IMR-90 (cell line): ENCODE measurements at regions not wholly inside any gene's neighbourhood (a gene's known extent, or its start where the extent isn't known, plus 50 kb on each side); places are given as distances from the start of the nearest gene placed in this dataset.

ENCODE experiments used
- ATAC-seq: fragments of 200-7000 bp; cut with Tn5 transposase; 2 replicates; pipeline ENCODE4 v1.9.1; 2020; ENCODE audit warnings: low read depth, mild to moderate bottlenecking, moderate library complexity
- BruUV-seq: library from RNA; stranded (reverse); fragments of 400-500 nt; replicated peaks from 2 replicates; lab custom pipeline; 2021; lab: Mats Ljungman, UMichigan
- CTCF ChIA-PET: fragments of 300-600 bp; formaldehyde crosslinking; extraction: SDS; loops from one replicate; lab custom pipeline; 2021; ENCODE audit warnings: antibody characterized with exemption; lab: Yijun Ruan, JAX
- POLR2A ChIA-PET: fragments of 300-600 bp; sonication (Branson Sonifier 250); formaldehyde crosslinking; loops from one replicate; lab custom pipeline; 2022; ENCODE audit warnings: antibody characterized with exemption; ENCODE audit not compliant: unreplicated experiment; lab: Charles Lee
- DNase-seq: peaks from one replicate; pipeline ENCODE4 v3.0.0; 2013
- H2AFZ ChIP-seq: replicated peaks from 2 replicates; pipeline ENCODE3; 2013; ENCODE audit warnings: low read length, mild to moderate bottlenecking; ENCODE audit not compliant: poor library complexity
- H2AK5ac ChIP-seq: 2 replicates; pipeline ENCODE4 v1.6.1; 2013; ENCODE audit warnings: low read depth, low read length, inconsistent platforms
- H2AK9ac ChIP-seq: replicated peaks from 2 replicates; pipeline ENCODE3; 2013; ENCODE audit warnings: mild to moderate bottlenecking, low read depth, low read length, moderate library complexity; ENCODE audit not compliant: poor library complexity
- H2BK120ac ChIP-seq: 2 replicates; pipeline ENCODE4 v1.6.1; 2013; ENCODE audit warnings: low read depth, low read length, inconsistent platforms
- H2BK15ac ChIP-seq: 3 replicates; pipeline ENCODE4 v1.6.1; 2013; ENCODE audit warnings: low read depth, low read length, inconsistent platforms
- H2BK20ac ChIP-seq: 2 replicates; pipeline ENCODE4 v1.6.1; 2013; ENCODE audit warnings: low read depth, mild to moderate bottlenecking, inconsistent platforms, low read length, moderate library complexity
- H2BK5ac ChIP-seq: 2 replicates; pipeline ENCODE4 v1.6.1; 2013; ENCODE audit warnings: mild to moderate bottlenecking, low read depth, low read length, inconsistent platforms; ENCODE audit not compliant: poor library complexity, severe bottlenecking
- H3K14ac ChIP-seq: replicated peaks from 2 replicates; pipeline ENCODE4 v1.6.1; 2013; ENCODE audit warnings: low read depth, low read length, inconsistent platforms
- H3K18ac ChIP-seq: 2 replicates; pipeline ENCODE4 v1.6.1; 2013; ENCODE audit warnings: low read depth, low read length, control low read depth
- H3K23ac ChIP-seq: 2 replicates; pipeline ENCODE4 v1.6.1; 2013; ENCODE audit warnings: low read depth, low read length, inconsistent platforms
- H3K27ac ChIP-seq: 2 replicates; pipeline ENCODE4 v1.5.1; 2013; ENCODE audit warnings: mild to moderate bottlenecking, control low read depth, low read length; ENCODE audit not compliant: insufficient read depth
- H3K27me3 ChIP-seq: 2 replicates; pipeline ENCODE4 v1.6.1; 2013; ENCODE audit warnings: low read length; ENCODE audit not compliant: control insufficient read depth, insufficient read depth
- H3K36me3 ChIP-seq: 2 replicates; pipeline ENCODE4 v1.6.1; 2013; ENCODE audit warnings: low read length, mixed read lengths; ENCODE audit not compliant: control insufficient read depth, insufficient read depth
- H3K4ac ChIP-seq: 2 replicates; pipeline ENCODE4 v1.6.1; 2013; ENCODE audit warnings: low read depth, low read length, inconsistent platforms
- H3K4me1 ChIP-seq: 2 replicates; pipeline ENCODE4 v1.6.1; 2013; ENCODE audit warnings: low read length, mixed read lengths; ENCODE audit not compliant: control insufficient read depth, insufficient read depth
- H3K4me2 ChIP-seq: 2 replicates; pipeline ENCODE4 v1.6.1; 2013; ENCODE audit warnings: low read depth, mild to moderate bottlenecking, control low read depth, low read length, moderate library complexity
- H3K4me3 ChIP-seq: 2 replicates; pipeline ENCODE4 v1.5.1; 2013; ENCODE audit warnings: low read depth, mild to moderate bottlenecking, control low read depth, low read length, moderate library complexity; ENCODE audit not compliant: insufficient read depth
- H3K56ac ChIP-seq: 2 replicates; pipeline ENCODE4 v1.6.1; 2013; ENCODE audit warnings: low read length, inconsistent platforms; ENCODE audit not compliant: insufficient read depth; ENCODE audit errors: extremely low read depth
- H3K79me1 ChIP-seq, 2 experiments: 2 replicates each; pipeline ENCODE4 v1.6.1; 2013; ENCODE audit warnings: low read length in 2 of 2, inconsistent platforms in 1 of 2, low read depth in 1 of 2
- H3K9ac ChIP-seq: 2 replicates; pipeline ENCODE4 v1.6.1; 2013; ENCODE audit warnings: low read depth, low read length, control low read depth
- H3K9me1 ChIP-seq: 2 replicates; pipeline ENCODE4 v1.6.1; 2013; ENCODE audit warnings: low read length, inconsistent platforms; ENCODE audit not compliant: insufficient read depth
- H3K9me3 ChIP-seq: 2 replicates; pipeline ENCODE4 v1.6.1; 2013; ENCODE audit warnings: low read length; ENCODE audit not compliant: control insufficient read depth, insufficient read depth
- H4K20me1 ChIP-seq: 2 replicates; pipeline ENCODE4 v1.6.1; 2013; ENCODE audit warnings: low read length, inconsistent platforms; ENCODE audit not compliant: insufficient read depth
- H4K5ac ChIP-seq: 2 replicates; pipeline ENCODE4 v1.6.1; 2013; ENCODE audit warnings: mild to moderate bottlenecking, low read depth, low read length, control low read depth
- H4K8ac ChIP-seq, 2 experiments: 2 replicates each; pipeline ENCODE4 v1.6.1; 2013; ENCODE audit warnings: low read depth in 2 of 2, low read length in 2 of 2, control low read depth in 1 of 2, inconsistent platforms in 1 of 2
- H4K91ac ChIP-seq: 2 replicates; pipeline ENCODE4 v1.6.1; 2013; ENCODE audit warnings: low read depth, low read length, inconsistent platforms; ENCODE audit not compliant: insufficient read depth
- BHLHE40 ChIP-seq: fragments of 150-350 bp; IDR thresholded peaks from 2 replicates; pipeline ENCODE4 v1.6.1; 2016; ENCODE audit warnings: mild to moderate bottlenecking, low read depth, low read length
- CEBPB ChIP-seq: IDR thresholded peaks from 2 replicates; pipeline ENCODE4 v1.6.1; 2012; ENCODE audit warnings: low read depth, low read length, improper control_type of control experiment
- CHD1 ChIP-seq: IDR thresholded peaks from 2 replicates; pipeline ENCODE4 v1.6.1; 2012; ENCODE audit warnings: low read depth, low read length, improper control_type of control experiment
- CTCF ChIP-seq: conservative IDR thresholded peaks from 2 replicates; pipeline ENCODE4 v1.5.1; 2012; ENCODE audit warnings: mild to moderate bottlenecking, low read depth, low read length, improper control_type of control experiment
- ELK1 ChIP-seq: fragments of 150-350 bp; IDR thresholded peaks from 2 replicates; pipeline ENCODE4 v1.6.1; 2016; ENCODE audit warnings: low read depth, mild to moderate bottlenecking, low read length, moderate library complexity, borderline replicate concordance
- FOS ChIP-seq: fragments of 150-350 bp; IDR thresholded peaks from 2 replicates; pipeline ENCODE4 v1.6.1; 2016; ENCODE audit warnings: low read depth, low read length
- MAFK ChIP-seq: IDR thresholded peaks from 2 replicates; pipeline ENCODE4 v1.6.1; 2012; ENCODE audit warnings: low read depth, low read length, improper control_type of control experiment
- MAZ ChIP-seq: IDR thresholded peaks from 2 replicates; pipeline ENCODE4 v1.6.1; 2012; ENCODE audit warnings: low read depth, mild to moderate bottlenecking, low read length, improper control_type of control experiment, moderate library complexity, borderline replicate concordance
- MXI1 ChIP-seq: IDR thresholded peaks from 2 replicates; pipeline ENCODE4 v1.6.1; 2012; ENCODE audit warnings: low read depth, mild to moderate bottlenecking, low read length, moderate library complexity, borderline replicate concordance
- NFE2L2 ChIP-seq: fragments of 150-350 bp; IDR thresholded peaks from 2 replicates; pipeline ENCODE4 v1.6.1; 2016; ENCODE audit warnings: low read depth, mild to moderate bottlenecking, low read length
- POLR2A ChIP-seq: IDR thresholded peaks from 2 replicates; pipeline ENCODE4 v1.6.1; 2012; ENCODE audit warnings: mild to moderate bottlenecking, low read depth, low read length
- RAD21 ChIP-seq: IDR thresholded peaks from 2 replicates; pipeline ENCODE4 v1.6.1; 2012; ENCODE audit warnings: low read length, improper control_type of control experiment
- RFX5 ChIP-seq: IDR thresholded peaks from 2 replicates; pipeline ENCODE4 v1.8.0; 2012; ENCODE audit warnings: low read depth, mild to moderate bottlenecking, low read length, moderate library complexity
- SMC3 ChIP-seq: fragments of 150-350 bp; IDR thresholded peaks from 2 replicates; pipeline ENCODE4 v1.6.1; 2016; ENCODE audit warnings: low read depth, mild to moderate bottlenecking, antibody characterized with exemption, low read length, moderate library complexity
- USF2 ChIP-seq: fragments of 150-350 bp; IDR thresholded peaks from 2 replicates; pipeline ENCODE4 v1.6.1; 2017; ENCODE audit warnings: mild to moderate bottlenecking, antibody characterized with exemption, low read length, low read depth
- WGBS, 2 experiments: methylation state at CpG; one replicate each; pipeline versions ENCODE4 v1.1.5 to v1.1.7; 2013; ENCODE audit warnings: missing lambda C conversion rate in 2 of 2; ENCODE audit not compliant: insufficient read length in 1 of 2; ENCODE audit errors: extremely low coverage in 2 of 2; 5-methylcytosine and 5-hydroxymethylcytosine counted together
- dilution Hi-C: fragments of 300-500 bp; cut with HindIII; formaldehyde crosslinking; loops from one replicate; pipeline ENCODE4 v1.14.3; 2018; ENCODE audit warnings: low sequenced_read_pairs; ENCODE audit not compliant: unreplicated experiment
- in situ Hi-C: fragments of 300-500 bp; cut with MboI; formaldehyde crosslinking; loops from 3 replicates; pipeline ENCODE4 v1.14.3; 2019; ENCODE audit warnings: low sequenced_read_pairs, inconsistent platforms, mixed read lengths
- intact Hi-C: fragments of 100-400 bp; cut with micrococcal nuclease; formaldehyde crosslinking; loops from 2 replicates; pipeline ENCODE4 v1.10.0; 2022

- no peaks in the 10 kb centered on the region for H3K4me1 ChIP-seq
- intact Hi-C loops: no loop called here
- no peak overlapping the region for H3K23ac ChIP-seq
- H4K91ac ChIP-seq: no peak overlapping the region
- no peak overlapping the region for H2BK15ac ChIP-seq
- no CpG with 5 or more reads among the region's 2 CpGs for WGBS, 2 experiments
- no peak overlapping the region for H3K27ac ChIP-seq
- no peak for ATAC-seq
- no peaks in the 10 kb centered on the region for H4K20me1 ChIP-seq
- H3K36me3 ChIP-seq: no peaks in the 10 kb centered on the region
- no peak overlapping the region for H2BK120ac ChIP-seq
- no peak overlapping the region for H3K4ac ChIP-seq
- no peak for DNase-seq
- no peak overlapping the region for H2AK5ac ChIP-seq
- no peak overlapping the region for H3K14ac ChIP-seq
- TF ChIP-seq RAD21: no peak
- TF ChIP-seq MAFK: no peak
- no peak for TF ChIP-seq FOS
- no peak for TF ChIP-seq POLR2A
- no peak for TF ChIP-seq SMC3
- no peak for TF ChIP-seq NFE2L2
- no peak for TF ChIP-seq USF2
- no peak for TF ChIP-seq CHD1
- TF ChIP-seq ELK1: no peak
- no peak for TF ChIP-seq RFX5
- no peak for TF ChIP-seq BHLHE40
- TF ChIP-seq CTCF: no peak
- TF ChIP-seq MXI1: no peak
- no peak for TF ChIP-seq MAZ
- TF ChIP-seq CEBPB: no peak
- H3K56ac ChIP-seq: no peak overlapping the region
- no peak overlapping the region for H2BK20ac ChIP-seq
- no peak overlapping the region for H2AK9ac ChIP-seq
- H2AFZ ChIP-seq: no peak overlapping the region
- no peaks in the 10 kb centered on the region for H3K79me1 ChIP-seq
- H4K5ac ChIP-seq: no peak overlapping the region
- H4K8ac ChIP-seq: no peak overlapping the region
- H3K9ac ChIP-seq: no peak overlapping the region
- no peaks in the 10 kb centered on the region for H3K9me1 ChIP-seq
- in situ Hi-C loops: no loop called here
- no peak overlapping the region for H3K4me3 ChIP-seq
- BruUV-seq: no TSS peak
- no peak overlapping the region for H3K18ac ChIP-seq
- no peaks in the 10 kb centered on the region for H3K27me3 ChIP-seq
- H3K4me2 ChIP-seq: no peak overlapping the region
- dilution Hi-C loops: no loop called here
- ChIA-PET POLR2A (no interaction called here), CTCF (no interaction called here)
- H3K9me3 ChIP-seq: no peaks in the 10 kb centered on the region
- no peak overlapping the region for H2BK5ac ChIP-seq
Measured at GRCh38 chr11:29483831-29484230, 533.0 kb downstream of the KCNA4 start.
